ENCODE measurements at regions not wholly inside any gene's neighbourhood (a gene's known extent, or its start where the extent isn't known, plus 50 kb on each side); places are given as distances from the start of the nearest gene placed in this dataset.

GRCh38 chr16:55118701-55119260, 188.1 kb downstream of the IRX5 start:
- H3K9me3 ChIP-seq (ENCODE audit: insufficient read depth, low read depth) = no peaks in the 10 kb centered on the region
- no peaks in the 10 kb centered on the region for H3F3A ChIP-seq (ENCODE audit: insufficient read depth, low read depth)
- no peaks in the 10 kb centered on the region for H3K27me3 ChIP-seq (ENCODE audit: insufficient read depth, low read depth)
- ChIA-PET POLR2A (ENCODE audit: unreplicated experiment) (no interaction called here), CTCF (no interaction called here)
- H2AFZ ChIP-seq = no peak overlapping the region
- H3K9me2 ChIP-seq (ENCODE audit: insufficient read depth) = no peaks in the 10 kb centered on the region
- BruUV-seq (replicated peaks) = no TSS peak
- H3K4me3 ChIP-seq = no peak overlapping the region
- no peaks in the 10 kb centered on the region for H3K36me3 ChIP-seq (ENCODE audit: low read depth)
- no peak overlapping the region for H3K4me2 ChIP-seq
- no peak for TF ChIP-seq EZH2 (IDR thresholded peaks at IDR 0.05; ENCODE audit: low read depth)
- TF ChIP-seq, protein P1, sequence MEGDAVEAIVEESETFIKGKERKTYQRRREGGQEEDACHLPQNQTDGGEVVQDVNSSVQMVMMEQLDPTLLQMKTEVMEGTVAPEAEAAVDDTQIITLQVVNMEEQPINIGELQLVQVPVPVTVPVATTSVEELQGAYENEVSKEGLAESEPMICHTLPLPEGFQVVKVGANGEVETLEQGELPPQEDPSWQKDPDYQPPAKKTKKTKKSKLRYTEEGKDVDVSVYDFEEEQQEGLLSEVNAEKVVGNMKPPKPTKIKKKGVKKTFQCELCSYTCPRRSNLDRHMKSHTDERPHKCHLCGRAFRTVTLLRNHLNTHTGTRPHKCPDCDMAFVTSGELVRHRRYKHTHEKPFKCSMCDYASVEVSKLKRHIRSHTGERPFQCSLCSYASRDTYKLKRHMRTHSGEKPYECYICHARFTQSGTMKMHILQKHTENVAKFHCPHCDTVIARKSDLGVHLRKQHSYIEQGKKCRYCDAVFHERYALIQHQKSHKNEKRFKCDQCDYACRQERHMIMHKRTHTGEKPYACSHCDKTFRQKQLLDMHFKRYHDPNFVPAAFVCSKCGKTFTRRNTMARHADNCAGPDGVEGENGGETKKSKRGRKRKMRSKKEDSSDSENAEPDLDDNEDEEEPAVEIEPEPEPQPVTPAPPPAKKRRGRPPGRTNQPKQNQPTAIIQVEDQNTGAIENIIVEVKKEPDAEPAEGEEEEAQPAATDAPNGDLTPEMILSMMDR (conservative IDR thresholded peaks at IDR 0.05) = no peak
- no peaks in the 10 kb centered on the region for H4K20me1 ChIP-seq (ENCODE audit: insufficient read depth)
- no peaks in the 10 kb centered on the region for H3K79me2 ChIP-seq (ENCODE audit: low read depth)
- intact Hi-C loops (cut with micrococcal nuclease; ENCODE audit: unreplicated experiment) = no loop called here
- H3K27ac ChIP-seq = no peak overlapping the region
- no peaks in the 10 kb centered on the region for H3K4me1 ChIP-seq (replicated peaks; ENCODE audit: insufficient read depth)
- no peak for DNase-seq

- intact Hi-C loops (cut with micrococcal nuclease; ENCODE audit: unreplicated experiment) = no loop called here
- DNase-seq = no peak
- H3K79me2 ChIP-seq (ENCODE audit: low read depth) = no peaks in the 10 kb centered on the region
- ChIA-PET POLR2A (ENCODE audit: unreplicated experiment) (no interaction called here), CTCF (no interaction called here)
- no peaks in the 10 kb centered on the region for H3K36me3 ChIP-seq (ENCODE audit: low read depth)
- no peaks in the 10 kb centered on the region for H3K27me3 ChIP-seq (ENCODE audit: insufficient read depth, low read depth)
- H3K9me3 ChIP-seq (ENCODE audit: insufficient read depth, low read depth) = no peaks in the 10 kb centered on the region
- TF ChIP-seq, protein P1 (conservative IDR thresholded peaks at IDR 0.05) = peak; percentile 50
- TF ChIP-seq EZH2 (IDR thresholded peaks at IDR 0.05; ENCODE audit: low read depth) = no peak
- no peak overlapping the region for H3K4me2 ChIP-seq
- H2AFZ ChIP-seq = no peak overlapping the region
- no peaks in the 10 kb centered on the region for H3F3A ChIP-seq (ENCODE audit: insufficient read depth, low read depth)
- no TSS peak for BruUV-seq (replicated peaks)
- H3K4me3 ChIP-seq = no peak overlapping the region
- H3K4me1 ChIP-seq (replicated peaks; ENCODE audit: insufficient read depth) = no peaks in the 10 kb centered on the region
- H3K9me2 ChIP-seq (ENCODE audit: insufficient read depth) = no peaks in the 10 kb centered on the region
- no peaks in the 10 kb centered on the region for H4K20me1 ChIP-seq (ENCODE audit: insufficient read depth)
- H3K27ac ChIP-seq = no peak overlapping the region
Observed at GRCh38 chr16:55120408-55120807, 189.7 kb downstream of the IRX5 start.

DNA sequence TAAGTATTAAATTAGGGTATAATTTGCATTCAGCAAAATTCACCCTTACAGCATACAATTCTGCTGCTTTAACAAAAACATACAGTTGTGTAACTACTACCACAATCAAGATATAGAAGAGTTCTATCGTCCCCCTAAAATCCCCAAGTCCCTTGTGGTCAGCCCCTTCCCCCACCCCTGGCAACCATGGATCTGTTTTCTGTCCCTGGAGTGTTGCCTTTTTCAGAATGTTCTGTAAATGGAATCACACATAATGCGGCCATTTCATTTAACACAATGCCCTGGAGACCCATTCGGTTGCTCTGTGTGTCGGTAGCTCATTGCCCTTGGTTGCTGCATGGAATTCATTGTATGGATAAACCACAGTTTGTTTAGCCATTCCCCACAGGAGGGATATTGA, 190.2 kb downstream of the IRX5 start:
- POLR2A ChIA-PET (ENCODE audit: unreplicated experiment) = no interaction called here
- no TSS peak for BruUV-seq (replicated peaks)

More for the DNA sequence above, 190.2 kb downstream of the IRX5 start:
- Histone ChIP-seq H3K4me2 (no peak overlapping the region), H3K9me2 (ENCODE audit: insufficient read depth) (no peaks in the 10 kb centered on the region), H4K20me1 (ENCODE audit: insufficient read depth) (no peaks in the 10 kb centered on the region), H3K79me2 (ENCODE audit: low read depth) (no peaks in the 10 kb centered on the region), H3K9me3 (ENCODE audit: insufficient read depth, low read depth) (no peaks in the 10 kb centered on the region), H3K27ac (no peak overlapping the region), H2AFZ (no peak overlapping the region), H3K4me3 (no peak overlapping the region), H3F3A (ENCODE audit: insufficient read depth, low read depth) (no peaks in the 10 kb centered on the region), H3K27me3 (ENCODE audit: insufficient read depth, low read depth) (no peaks in the 10 kb centered on the region), H3K4me1 (replicated peaks; ENCODE audit: insufficient read depth) (no peaks in the 10 kb centered on the region), H3K36me3 (ENCODE audit: low read depth) (no peaks in the 10 kb centered on the region)
- DNase-seq = no peak
- TF ChIP-seq, protein P1 (conservative IDR thresholded peaks at IDR 0.05) = no peak
- TF ChIP-seq EZH2 (IDR thresholded peaks at IDR 0.05; ENCODE audit: low read depth) = no peak
- intact Hi-C loops (cut with micrococcal nuclease; ENCODE audit: unreplicated experiment) = no loop called here
- CTCF ChIA-PET = no interaction called here
